ENCODE measurements at regions not wholly inside any gene's neighbourhood (a gene's known extent, or its start where the extent isn't known, plus 50 kb on each side); places are given as distances from the start of the nearest gene placed in this dataset.

- no peak for DNase-seq
Measured at GRCh38 chr18:3358310-3358709, 91.7 kb upstream of the TGIF1 start.

GRCh38 chr18:3360211-3360610 lies 89.8 kb upstream of the TGIF1 start:
- DNase-seq: peak in 37 of 58 donors; percentile 3 to 68 (median 34)

GRCh38 chr18:3367491-3368091 lies 82.4 kb upstream of the TGIF1 start:
- no peak for DNase-seq

- DNase-seq: no peak
Measured at GRCh38 chr18:3368193-3368592, 81.8 kb upstream of the TGIF1 start.

GRCh38 chr18:3379685-3380084 lies 70.3 kb upstream of the TGIF1 start:
- DNase-seq: no peak

GRCh38 chr18:3380384-3380961 lies 69.5 kb upstream of the TGIF1 start:
- DNase-seq: no peak

- DNase-seq: no peak
Measured at GRCh38 chr18:3383381-3383915, 66.5 kb upstream of the TGIF1 start.

GRCh38 chr18:3384664-3385563 lies 65.1 kb upstream of the TGIF1 start:
- no peak for DNase-seq

- no peak for DNase-seq
Measured at GRCh38 chr18:3388323-3388722, 61.6 kb upstream of the TGIF1 start.

GRCh38 chr18:3388980-3389379 lies 61.0 kb upstream of the TGIF1 start:
- DNase-seq: no peak

GRCh38 chr18:3389977-3390376 lies 60.0 kb upstream of the TGIF1 start:
- no peak for DNase-seq

GRCh38 chr18:3391704-3392466 lies 58.1 kb upstream of the TGIF1 start:
- DNase-seq: no peak

GRCh38 chr18:3392467-3392855 lies 57.5 kb upstream of the TGIF1 start:
- DNase-seq: no peak

- no peak for DNase-seq
Measured at GRCh38 chr18:3394648-3395047, 55.3 kb upstream of the TGIF1 start.

- DNase-seq: no peak
Measured at GRCh38 chr18:3395466-3395865, 54.5 kb upstream of the TGIF1 start.

- peak in 27 of 58 donors; percentile 1 to 87 (median 30) for DNase-seq
Measured at GRCh38 chr18:3397031-3397750, 52.8 kb upstream of the TGIF1 start.

GRCh38 chr18:3397786-3398185 lies 52.2 kb upstream of the TGIF1 start:
- DNase-seq: no peak

Data from anterior cingulate cortex (tissue), 58 donors.